ENCODE measurements at regions not wholly inside any gene's neighbourhood (a gene's known extent, or its start where the extent isn't known, plus 50 kb on each side); places are given as distances from the start of the nearest gene placed in this dataset.

- no peak overlapping the region for H3K4me3 ChIP-seq (ENCODE audit: low read depth in 1 of 2, low read length in 2 of 2)
- no peaks in the 10 kb centered on the region for H3K36me3 ChIP-seq (ENCODE audit: insufficient read depth, low read length)
- no peaks in the 10 kb centered on the region for H3K9me3 ChIP-seq (ENCODE audit: low read length)
- H3K27me3 ChIP-seq (ENCODE audit: control insufficient read depth in 1 of 2, insufficient read depth in 2 of 2, low read length in 2 of 2) = no peaks in the 10 kb centered on the region
- no peaks in the 10 kb centered on the region for H3K4me1 ChIP-seq (ENCODE audit: insufficient read depth, low read length)
- H3K27ac ChIP-seq (ENCODE audit: low read depth, low read length) = no peak overlapping the region
- H3K9ac ChIP-seq (ENCODE audit: low read length) = no peak overlapping the region
Measured at GRCh38 chr18:45556222-45556621, 59.1 kb upstream of the SLC14A2 start.

GRCh38 chr18:45557287-45557686 lies 58.0 kb upstream of the SLC14A2 start:
- Histone ChIP-seq H3K4me3 (ENCODE audit: low read depth in 1 of 2, low read length in 2 of 2) (no peak overlapping the region), H3K27me3 (ENCODE audit: control insufficient read depth in 1 of 2, insufficient read depth in 2 of 2, low read length in 2 of 2) (no peaks in the 10 kb centered on the region), H3K36me3 (ENCODE audit: insufficient read depth, low read length) (no peaks in the 10 kb centered on the region), H3K4me1 (ENCODE audit: insufficient read depth, low read length) (no peaks in the 10 kb centered on the region), H3K27ac (ENCODE audit: low read depth, low read length) (no peak overlapping the region), H3K9me3 (ENCODE audit: low read length) (no peaks in the 10 kb centered on the region), H3K9ac (ENCODE audit: low read length) (no peak overlapping the region)

- Histone ChIP-seq H3K27me3 (ENCODE audit: control insufficient read depth in 1 of 2, insufficient read depth in 2 of 2, low read length in 2 of 2) (no peaks in the 10 kb centered on the region), H3K4me1 (ENCODE audit: insufficient read depth, low read length) (no peaks in the 10 kb centered on the region), H3K9me3 (ENCODE audit: low read length) (no peaks in the 10 kb centered on the region), H3K9ac (ENCODE audit: low read length) (no peak overlapping the region), H3K27ac (ENCODE audit: low read depth, low read length) (no peak overlapping the region), H3K36me3 (ENCODE audit: insufficient read depth, low read length) (no peaks in the 10 kb centered on the region), H3K4me3 (ENCODE audit: low read depth in 1 of 2, low read length in 2 of 2) (no peak overlapping the region)
Measured at GRCh38 chr18:45557779-45558178, 57.5 kb upstream of the SLC14A2 start.

- H3K4me1 ChIP-seq (ENCODE audit: insufficient read depth, low read length) = peaks cover 1% of the 10 kb centered on the region
- H3K9me3 ChIP-seq (ENCODE audit: low read length) = no peaks in the 10 kb centered on the region
- H3K36me3 ChIP-seq (ENCODE audit: insufficient read depth, low read length) = no peaks in the 10 kb centered on the region
- no peak overlapping the region for H3K27ac ChIP-seq (ENCODE audit: low read depth, low read length)
- no peaks in the 10 kb centered on the region for H3K27me3 ChIP-seq (ENCODE audit: control insufficient read depth in 1 of 2, insufficient read depth in 2 of 2, low read length in 2 of 2)
- H3K9ac ChIP-seq (ENCODE audit: low read length) = no peak overlapping the region
- H3K4me3 ChIP-seq (ENCODE audit: low read depth in 1 of 2, low read length in 2 of 2) = no peak overlapping the region
Measured at GRCh38 chr18:45559258-45559657, 56.0 kb upstream of the SLC14A2 start.

GRCh38 chr18:45560870-45561269 lies 54.4 kb upstream of the SLC14A2 start:
- Histone ChIP-seq H3K9ac (ENCODE audit: low read length) (no peak overlapping the region), H3K4me3 (ENCODE audit: low read depth in 1 of 2, low read length in 2 of 2) (no peak overlapping the region), H3K27ac (ENCODE audit: low read depth, low read length) (no peak overlapping the region), H3K27me3 (ENCODE audit: control insufficient read depth in 1 of 2, insufficient read depth in 2 of 2, low read length in 2 of 2) (no peaks in the 10 kb centered on the region), H3K9me3 (ENCODE audit: low read length) (no peaks in the 10 kb centered on the region), H3K4me1 (ENCODE audit: insufficient read depth, low read length) (peaks cover 5% of the 10 kb centered on the region), H3K36me3 (ENCODE audit: insufficient read depth, low read length) (no peaks in the 10 kb centered on the region)

GRCh38 chr18:45562567-45563479 lies 52.5 kb upstream of the SLC14A2 start:
- no peak overlapping the region for H3K4me3 ChIP-seq (ENCODE audit: low read depth in 1 of 2, low read length in 2 of 2)
- peak overlapping the region; percentile 20 for H3K27ac ChIP-seq (ENCODE audit: low read depth, low read length)
- peaks cover 18% of the 10 kb centered on the region for H3K4me1 ChIP-seq (ENCODE audit: insufficient read depth, low read length)
- H3K36me3 ChIP-seq (ENCODE audit: insufficient read depth, low read length) = no peaks in the 10 kb centered on the region
- H3K9ac ChIP-seq (ENCODE audit: low read length) = no peak overlapping the region
- H3K9me3 ChIP-seq (ENCODE audit: low read length) = no peaks in the 10 kb centered on the region
- H3K27me3 ChIP-seq (ENCODE audit: control insufficient read depth in 1 of 2, insufficient read depth in 2 of 2, low read length in 2 of 2) = no peaks in the 10 kb centered on the region

- Histone ChIP-seq H3K4me1 (ENCODE audit: insufficient read depth, low read length) (peaks cover 18% of the 10 kb centered on the region), H3K27ac (ENCODE audit: low read depth, low read length) (no peak overlapping the region), H3K9ac (ENCODE audit: low read length) (no peak overlapping the region), H3K36me3 (ENCODE audit: insufficient read depth, low read length) (no peaks in the 10 kb centered on the region), H3K9me3 (ENCODE audit: low read length) (no peaks in the 10 kb centered on the region), H3K27me3 (ENCODE audit: control insufficient read depth in 1 of 2, insufficient read depth in 2 of 2, low read length in 2 of 2) (no peaks in the 10 kb centered on the region), H3K4me3 (ENCODE audit: low read depth in 1 of 2, low read length in 2 of 2) (no peak overlapping the region)
Measured at GRCh38 chr18:45565280-45565970, 49.9 kb upstream of the SLC14A2 start.

Data from muscle layer of colon (tissue), 2 donors.